GM13976 (cell line): ENCODE measurements at regions not wholly inside any gene's neighbourhood (a gene's known extent, or its start where the extent isn't known, plus 50 kb on each side); places are given as distances from the start of the nearest gene placed in this dataset.
"Not testable (repeated sequence)": the region's sequence is repeated elsewhere in the genome, so short reads cannot be mapped to it uniquely, and the experiment has no call there.

Experiments
- DNase-seq: peaks from one replicate; pipeline ENCODE4 v3.0.0; 2012; ENCODE audit warnings: low spot score
- CTCF ChIP-seq: IDR thresholded peaks from 2 replicates; pipeline ENCODE4 v1.5.1; 2012; ENCODE audit warnings: borderline replicate concordance, mild to moderate bottlenecking; ENCODE audit not compliant: insufficient read depth; ENCODE audit errors: extremely low read depth, missing control alignments, control extremely low read depth
- in situ Hi-C: fragments of 300-500 bp; cut with MboI; formaldehyde crosslinking; loops from one replicate; pipeline ENCODE4 v1.12.0; 2022; ENCODE audit warnings: low sequenced_read_pairs, mixed read lengths, inconsistent platforms; ENCODE audit not compliant: unreplicated experiment

GRCh38 chr9:33708441-33708840 lies 86.9 kb upstream of the PRSS3 start:
- in situ Hi-C loops, result no loop called here
- TF ChIP-seq CTCF, result no peak
- DNase-seq, result no peak

- DNase-seq, result no peak
- in situ Hi-C loops, result no loop called here
- no peak for TF ChIP-seq CTCF
Observed at GRCh38 chr9:33709269-33709668, 86.1 kb upstream of the PRSS3 start.

- not testable (repeated sequence) for DNase-seq
Observed at GRCh38 chr9:33711418-33711817, 83.9 kb upstream of the PRSS3 start.

GRCh38 chr9:33714989-33715388 lies 80.4 kb upstream of the PRSS3 start:
- in situ Hi-C loops, result no loop called here

More at GRCh38 chr9:33711418-33711817, 83.9 kb upstream of the PRSS3 start:
- in situ Hi-C loops, result not testable (repeated sequence)

GRCh38 chr9:33718987-33719386 lies 76.4 kb upstream of the PRSS3 start:
- no peak for DNase-seq
- in situ Hi-C loops, result no loop called here
- TF ChIP-seq CTCF, result no peak

More at GRCh38 chr9:33714989-33715388, 80.4 kb upstream of the PRSS3 start:
- DNase-seq, result no peak
- TF ChIP-seq CTCF, result no peak

- DNase-seq, result peak; percentile 51
- in situ Hi-C loops, result loop anchor here (5.0 kb wide), 1 partner anchor 82 kb away; no protein-coding TSS in a partner anchor
- TF ChIP-seq CTCF, result peak; percentile 50
Observed at GRCh38 chr9:33719581-33720374, 75.6 kb upstream of the PRSS3 start.

- peak; percentile 86 for DNase-seq
- in situ Hi-C loops, result loop anchor here (5.0 kb wide), 1 partner anchor 85 kb away; no protein-coding TSS in a partner anchor
- peak; percentile 100 for TF ChIP-seq CTCF
Observed at GRCh38 chr9:33721674-33722358, 73.5 kb upstream of the PRSS3 start.
